H1 (cell line): ENCODE measurements at regions not wholly inside any gene's neighbourhood (a gene's known extent, or its start where the extent isn't known, plus 50 kb on each side); places are given as distances from the start of the nearest gene placed in this dataset.

ENCODE experiments used
- EZH2 ChIP-seq: fragments of 200-600 bp; sonication (generic); IDR thresholded peaks from 2 replicates; pipeline ENCODE4 v1.7.1; 2012; ENCODE audit warnings: low read depth, mild to moderate bottlenecking, moderate library complexity, low read length, inconsistent platforms; ENCODE audit not compliant: severe bottlenecking
- GTF2F1 ChIP-seq: IDR thresholded peaks from 2 replicates; pipeline ENCODE4 v1.6.1; 2012; ENCODE audit warnings: low read depth, low read length, improper control_type of control experiment, borderline replicate concordance
- SAP30 ChIP-seq: fragments of 300-600 bp; sonication (generic); IDR thresholded peaks from 2 replicates; pipeline ENCODE4 v1.7.1; 2012; ENCODE audit warnings: low read length, moderate library complexity, mild to moderate bottlenecking, inconsistent platforms; ENCODE audit not compliant: insufficient read depth, insufficient replicate concordance
- SP4 ChIP-seq: IDR thresholded peaks from 2 replicates; pipeline ENCODE4 v1.6.1; 2012; ENCODE audit warnings: low read length, inconsistent platforms

GRCh38 chr19:28505134-28505533 is 707.8 kb downstream of the UQCRFS1 start (continued):
- TF ChIP-seq GTF2F1 (no peak), SAP30 (no peak), EZH2 (no peak), SP4 (no peak)
